IPS-NIHi7 (cell line): ENCODE measurements at regions not wholly inside any gene's neighbourhood (a gene's known extent, or its start where the extent isn't known, plus 50 kb on each side); places are given as distances from the start of the nearest gene placed in this dataset.

Experiments
- DNase-seq: peaks from one replicate; pipeline ENCODE4 v3.0.0; 2012; ENCODE audit warnings: mixed read lengths; ENCODE audit errors: extremely low spot score

GRCh38 chr15:93241696-93242585 lies 152.9 kb upstream of the RGMA start:
- peak; percentile 79 for DNase-seq

DNA sequence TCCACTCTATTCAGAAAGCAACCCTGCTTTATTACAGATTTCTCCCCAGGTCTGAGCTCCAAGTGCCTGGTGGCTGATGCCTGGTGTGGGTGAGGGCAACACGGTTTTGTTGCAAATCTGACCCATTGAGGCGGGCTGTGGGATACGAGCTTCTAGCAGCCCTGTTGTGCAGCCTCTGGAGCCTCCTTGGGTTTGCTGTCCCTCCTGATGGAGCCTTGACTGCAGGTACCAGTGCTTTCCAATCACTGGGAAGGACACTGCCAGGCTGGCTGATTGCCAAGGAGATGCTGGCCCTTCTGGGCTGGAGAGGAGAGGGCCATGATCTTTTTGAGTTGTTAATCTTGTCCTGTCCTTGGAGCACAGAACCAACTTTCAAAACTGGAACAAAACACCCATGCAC lies 151.0 kb upstream of the RGMA start:
- DNase-seq: no peak

GRCh38 chr15:93239591-93239990 lies 150.6 kb upstream of the RGMA start:
- no peak for DNase-seq

DNA sequence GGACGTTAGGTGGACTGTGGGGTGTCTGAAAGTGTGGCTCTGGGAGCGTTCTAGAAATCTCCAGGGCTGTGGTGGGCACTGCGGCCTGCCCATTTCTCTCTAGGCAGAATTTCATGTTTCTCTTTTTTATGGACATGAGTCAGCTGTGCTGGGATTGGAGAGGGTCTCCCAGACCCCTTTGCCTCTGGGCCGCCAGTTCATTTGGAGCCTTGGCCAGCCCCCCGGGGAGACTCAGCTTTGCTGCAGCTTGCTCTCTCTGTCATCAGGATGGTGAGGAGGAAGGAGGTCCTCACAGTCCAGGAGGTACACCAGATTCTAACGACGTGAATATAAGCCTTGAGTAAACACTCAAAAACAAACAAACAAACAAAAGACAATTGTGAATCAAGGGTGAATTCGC lies 149.6 kb upstream of the RGMA start:
- no peak for DNase-seq

DNA sequence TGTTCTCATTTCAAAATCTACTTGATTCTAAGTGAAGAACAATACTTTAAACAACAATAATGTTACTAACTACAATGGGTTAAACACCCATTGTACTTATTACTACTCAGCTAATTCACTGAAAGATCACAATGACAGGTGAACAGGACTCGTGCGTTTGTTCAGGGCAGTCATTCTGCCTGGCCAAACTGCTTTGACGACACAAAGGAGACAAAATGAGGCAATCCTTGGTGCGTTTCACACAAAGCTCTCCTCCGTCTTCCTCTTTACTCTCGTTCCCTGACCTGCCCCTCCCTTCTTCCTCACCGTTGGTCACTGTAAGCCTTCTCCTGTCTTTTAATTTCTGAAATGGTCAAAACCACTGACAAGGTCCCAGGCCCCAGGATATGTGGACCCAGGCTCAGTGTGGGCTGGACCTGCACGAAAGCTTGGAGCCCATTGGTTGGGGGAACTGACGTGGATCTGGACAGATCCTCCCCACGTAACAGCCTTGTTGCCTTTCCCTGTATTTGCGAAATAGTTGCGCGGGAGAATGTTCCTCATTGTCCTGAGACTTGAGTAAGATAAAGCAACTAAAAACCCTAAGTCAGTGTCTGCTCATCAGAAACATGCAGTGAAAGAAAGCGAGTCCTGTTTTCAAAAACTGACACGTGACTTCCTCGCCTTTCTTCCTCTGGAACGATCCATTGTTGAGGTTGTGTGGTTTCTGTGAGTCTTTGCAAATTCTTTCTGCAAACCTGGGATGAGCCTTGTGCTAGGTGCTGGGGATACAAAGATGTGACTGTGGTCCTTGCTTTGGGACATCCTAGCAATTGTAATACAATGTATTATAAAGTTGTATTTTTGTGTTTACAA lies 147.1 kb upstream of the RGMA start:
- no peak for DNase-seq

- no peak for DNase-seq
Measured at GRCh38 chr15:93235269-93235668, 146.3 kb upstream of the RGMA start.

GRCh38 chr15:93233710-93234109 lies 144.7 kb upstream of the RGMA start:
- no peak for DNase-seq

- no peak for DNase-seq
Measured at GRCh38 chr15:93232845-93233244, 143.8 kb upstream of the RGMA start.

- DNase-seq: no peak
Measured at GRCh38 chr15:93231994-93232393, 143.0 kb upstream of the RGMA start.

- no peak for DNase-seq
Measured at GRCh38 chr15:93231261-93231925, 142.4 kb upstream of the RGMA start.

DNA sequence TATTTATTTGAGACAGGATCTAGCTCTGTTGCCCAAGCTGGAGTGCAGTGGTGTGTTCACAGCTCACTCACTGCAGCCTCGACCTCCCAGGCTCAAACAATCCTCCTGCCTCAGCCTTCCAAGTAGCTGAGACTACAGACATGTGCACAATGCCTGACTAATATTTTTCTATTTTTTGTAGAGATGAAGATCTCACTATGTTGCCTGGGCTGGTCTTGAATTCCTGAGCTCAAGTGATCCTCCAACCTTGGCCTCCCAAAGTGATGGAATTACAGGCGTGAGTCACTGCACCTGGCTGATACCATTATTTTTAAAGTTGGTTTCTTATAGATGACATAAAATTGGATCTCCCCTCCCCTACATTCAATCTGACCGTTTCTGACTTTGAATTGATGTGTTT lies 139.5 kb upstream of the RGMA start:
- no peak for DNase-seq

GRCh38 chr15:93223803-93224202 lies 134.8 kb upstream of the RGMA start:
- no peak for DNase-seq

- no peak for DNase-seq
Measured at GRCh38 chr15:93221759-93222158, 132.7 kb upstream of the RGMA start.

DNA sequence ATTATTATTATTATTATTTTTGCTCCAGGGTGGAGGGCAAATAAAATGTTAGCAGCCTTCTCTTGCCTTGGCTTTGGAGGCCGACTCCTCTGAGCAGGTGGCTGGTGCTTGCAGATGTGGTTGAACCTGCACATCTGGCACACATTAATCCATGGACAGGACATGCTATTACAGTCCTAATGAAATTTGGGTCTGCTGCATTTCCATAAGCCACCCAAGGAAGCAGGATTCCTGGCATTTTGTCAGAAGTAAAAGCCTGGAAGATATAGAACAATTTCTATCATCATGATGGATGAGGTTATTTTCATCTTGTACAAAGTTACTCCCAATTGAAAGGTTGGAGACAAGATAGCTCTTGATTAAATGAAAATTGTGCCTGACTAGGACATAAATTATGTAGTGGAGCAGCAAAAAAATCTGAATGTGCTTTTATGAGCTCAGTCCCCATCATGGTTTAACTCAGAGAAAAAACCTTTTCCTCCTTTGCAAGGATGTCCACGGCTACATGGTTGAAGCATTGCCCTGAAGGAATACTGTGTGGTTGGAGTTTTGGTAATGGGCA lies 130.9 kb upstream of the RGMA start:
- no peak for DNase-seq

DNA sequence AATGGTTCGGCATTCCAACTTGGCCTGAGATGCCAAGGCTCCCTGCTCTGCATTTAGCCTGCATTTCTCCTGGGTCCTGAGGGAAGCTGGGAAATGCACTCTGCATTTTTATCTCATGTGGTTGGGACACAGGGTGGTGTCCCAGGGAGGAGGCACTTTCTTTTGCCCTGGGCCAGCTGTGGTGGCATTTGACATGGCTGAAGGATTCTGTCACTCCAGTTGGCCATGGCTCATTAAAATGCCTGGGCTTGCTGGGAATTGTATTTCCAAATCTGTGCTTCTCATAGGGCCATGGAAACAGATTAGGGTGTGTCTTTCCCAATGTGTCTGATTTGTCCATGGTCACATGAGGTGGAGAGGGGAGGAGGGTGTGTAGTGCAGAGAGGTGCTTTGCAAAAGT lies 128.3 kb upstream of the RGMA start:
- no peak for DNase-seq

- DNase-seq: no peak
Measured at GRCh38 chr15:93214106-93214505, 125.1 kb upstream of the RGMA start.

GRCh38 chr15:93213281-93213680 lies 124.3 kb upstream of the RGMA start:
- no peak for DNase-seq

DNA sequence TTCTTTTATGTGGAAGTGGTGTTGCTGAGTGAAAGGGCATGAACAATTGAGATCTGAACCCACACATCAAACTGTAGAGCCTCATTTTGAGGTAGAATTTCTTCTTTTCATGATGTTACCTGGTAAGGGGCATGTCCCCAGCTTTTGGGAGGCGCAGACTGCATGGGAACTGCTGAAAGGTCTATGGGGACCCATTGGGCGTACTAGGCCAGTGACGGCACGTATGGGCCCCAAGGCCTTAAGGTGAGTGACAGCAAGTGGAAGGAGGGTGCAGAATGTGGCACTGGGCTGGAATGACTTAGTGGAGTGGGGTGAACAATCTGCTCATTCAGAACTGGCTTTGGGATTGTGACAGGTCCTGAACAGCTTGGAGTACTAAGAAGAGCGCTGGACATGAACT lies 123.6 kb upstream of the RGMA start:
- DNase-seq: no peak

- peak; percentile 32 for DNase-seq
Measured at GRCh38 chr15:93210995-93211394, 122.0 kb upstream of the RGMA start.

DNA sequence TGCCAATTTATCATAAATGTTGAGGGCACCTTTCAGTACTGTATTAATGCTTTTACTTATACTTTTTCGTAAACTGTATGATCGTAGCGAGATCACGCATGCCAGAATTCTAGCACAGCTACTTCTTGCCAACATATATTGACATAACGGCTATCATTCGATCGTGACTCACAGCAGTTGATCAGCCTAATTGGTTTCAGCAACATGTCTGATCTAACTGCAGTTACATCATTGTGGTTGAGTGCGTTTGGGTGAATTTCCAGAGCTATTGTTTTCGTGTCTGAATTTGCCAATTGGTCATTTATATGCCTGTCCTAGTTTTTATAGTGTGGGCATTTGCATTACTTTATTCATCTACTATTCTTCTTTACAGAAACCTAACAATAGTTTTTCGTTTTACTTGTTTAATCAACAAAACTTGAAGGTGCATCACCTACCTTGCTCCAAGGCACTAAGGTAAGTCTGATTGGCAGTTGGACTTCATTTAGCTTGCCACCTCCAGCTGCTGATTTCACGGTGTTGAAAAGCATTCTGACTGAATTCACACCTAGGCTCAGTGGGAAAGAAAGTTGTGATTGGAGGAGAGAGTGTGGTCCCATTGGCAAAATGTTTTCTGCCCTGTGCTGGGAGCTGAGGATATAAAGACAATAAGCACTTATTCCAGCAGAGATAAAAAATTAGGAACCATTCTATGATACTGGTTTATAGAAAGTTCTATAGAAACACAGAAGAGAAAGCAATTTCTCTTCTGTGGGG lies 120.9 kb upstream of the RGMA start:
- DNase-seq: no peak

GRCh38 chr15:93206893-93207292 lies 117.9 kb upstream of the RGMA start:
- DNase-seq: no peak
